HG03469 (cell line): ENCODE measurements at regions not wholly inside any gene's neighbourhood (a gene's known extent, or its start where the extent isn't known, plus 50 kb on each side); places are given as distances from the start of the nearest gene placed in this dataset.
A peak's percentile ranks its signal among the peaks of the same experiment; 100 is the strongest.

Experiments used
- ATAC-seq: cut with Tn5 transposase; IDR thresholded peaks from one replicate; pipeline ENCODE4 v1.9.1; 2021; ENCODE audit warnings: mild to moderate bottlenecking, moderate library complexity, moderate number of reproducible peaks; ENCODE audit not compliant: unreplicated experiment

GRCh38 chr7:40983111-40983510, 719.8 kb downstream of the INHBA start:
- ATAC-seq = no peak

- ATAC-seq = no peak
These were observed 723.6 kb downstream of the INHBA start for GRCh38 chr7:40979296-40979695.

- ATAC-seq = no peak
These were observed 724.8 kb downstream of the INHBA start for GRCh38 chr7:40978047-40978446.

DNA sequence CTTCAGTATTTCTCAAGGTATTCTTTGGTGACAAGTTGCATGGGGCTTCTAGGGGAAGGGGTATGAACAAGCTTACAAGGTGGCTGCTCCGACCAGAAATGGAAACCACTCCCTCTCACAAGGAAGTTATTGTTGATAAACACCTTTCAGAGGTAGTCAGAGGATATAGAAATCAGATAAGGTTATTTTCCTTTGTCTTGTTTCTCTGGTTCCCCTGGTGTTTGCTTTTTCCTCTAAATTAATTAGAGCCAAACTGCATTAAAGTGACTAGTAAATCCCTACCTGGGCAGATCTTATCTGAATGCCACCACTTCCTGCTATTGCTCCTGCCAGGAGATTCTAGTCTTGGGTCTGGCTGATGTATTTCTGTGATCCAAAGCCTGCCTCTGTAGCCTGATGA, 725.4 kb downstream of the INHBA start:
- ATAC-seq = no peak

- ATAC-seq = no peak
These were observed 730.5 kb downstream of the INHBA start for GRCh38 chr7:40972426-40972825.

GRCh38 chr7:40969641-40970040, 733.2 kb downstream of the INHBA start:
- ATAC-seq = no peak

DNA sequence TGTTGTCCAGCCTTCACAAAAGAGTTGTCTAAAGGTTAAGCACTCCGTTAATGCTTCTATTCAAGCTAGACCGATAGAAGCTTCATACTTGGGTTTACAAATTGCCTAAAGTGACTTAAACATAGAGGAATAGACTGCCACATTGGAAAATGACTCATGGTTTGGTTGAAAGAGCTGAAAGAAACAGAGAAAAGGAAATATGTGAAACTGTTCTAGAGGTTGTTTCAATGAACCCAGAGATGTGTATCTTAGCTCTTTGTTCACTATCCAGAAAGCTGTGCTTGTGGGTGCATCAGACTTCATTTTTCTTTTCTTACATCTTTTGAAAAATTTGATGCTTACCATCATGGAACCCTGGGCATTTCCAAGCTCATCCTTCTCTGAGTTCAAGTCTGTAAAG, 736.2 kb downstream of the INHBA start:
- ATAC-seq = no peak

DNA sequence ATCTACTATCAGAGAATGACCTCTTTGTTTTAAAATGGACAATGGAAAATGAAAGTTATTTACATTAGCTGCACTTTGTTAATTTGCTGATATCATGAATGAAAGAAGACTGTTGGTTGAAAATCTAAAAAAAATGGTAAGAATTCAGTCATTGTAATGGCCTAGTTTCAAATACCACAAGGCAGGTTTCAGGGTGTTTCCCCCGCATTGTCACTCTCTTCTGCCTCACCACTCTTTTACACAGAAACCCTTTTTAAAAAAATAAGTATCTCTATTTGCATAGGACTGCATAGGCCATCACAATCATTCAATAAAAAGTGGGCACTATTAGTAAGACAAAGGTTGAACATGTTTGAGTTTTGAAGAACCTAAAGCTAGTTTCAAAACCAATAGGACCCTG, 737.1 kb downstream of the INHBA start:
- peak; percentile 52 for ATAC-seq

GRCh38 chr7:40965016-40965415, 737.9 kb downstream of the INHBA start:
- no peak for ATAC-seq

GRCh38 chr7:40964610-40965009, 738.3 kb downstream of the INHBA start:
- no peak for ATAC-seq

DNA sequence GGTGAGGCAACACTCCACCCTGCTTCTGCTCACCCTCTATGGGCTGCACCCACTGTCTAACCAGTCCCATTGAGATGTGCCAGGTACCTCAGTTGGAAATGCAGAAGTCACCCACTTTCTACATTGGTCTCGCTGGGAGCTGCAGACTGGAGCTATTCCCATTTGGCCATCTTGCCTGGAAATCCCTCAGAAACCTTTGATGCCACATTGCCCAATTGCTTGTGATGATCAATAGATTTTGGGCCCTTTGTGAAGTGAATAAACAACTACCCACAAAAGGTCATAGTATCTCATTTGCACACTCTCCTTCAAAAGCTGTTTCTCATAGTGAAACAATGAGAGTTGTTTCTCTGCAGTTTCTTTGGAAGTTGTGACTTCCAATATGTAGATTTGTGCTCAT, 742.9 kb downstream of the INHBA start:
- ATAC-seq = no peak

GRCh38 chr7:40948239-40948638, 754.7 kb downstream of the INHBA start:
- ATAC-seq = no peak

- ATAC-seq = no peak
These were observed 755.3 kb downstream of the INHBA start for GRCh38 chr7:40947566-40947965.

GRCh38 chr7:40946549-40946948, 756.3 kb downstream of the INHBA start:
- no peak for ATAC-seq

- ATAC-seq = no peak
These were observed 757.1 kb downstream of the INHBA start for GRCh38 chr7:40945788-40946187.

DNA sequence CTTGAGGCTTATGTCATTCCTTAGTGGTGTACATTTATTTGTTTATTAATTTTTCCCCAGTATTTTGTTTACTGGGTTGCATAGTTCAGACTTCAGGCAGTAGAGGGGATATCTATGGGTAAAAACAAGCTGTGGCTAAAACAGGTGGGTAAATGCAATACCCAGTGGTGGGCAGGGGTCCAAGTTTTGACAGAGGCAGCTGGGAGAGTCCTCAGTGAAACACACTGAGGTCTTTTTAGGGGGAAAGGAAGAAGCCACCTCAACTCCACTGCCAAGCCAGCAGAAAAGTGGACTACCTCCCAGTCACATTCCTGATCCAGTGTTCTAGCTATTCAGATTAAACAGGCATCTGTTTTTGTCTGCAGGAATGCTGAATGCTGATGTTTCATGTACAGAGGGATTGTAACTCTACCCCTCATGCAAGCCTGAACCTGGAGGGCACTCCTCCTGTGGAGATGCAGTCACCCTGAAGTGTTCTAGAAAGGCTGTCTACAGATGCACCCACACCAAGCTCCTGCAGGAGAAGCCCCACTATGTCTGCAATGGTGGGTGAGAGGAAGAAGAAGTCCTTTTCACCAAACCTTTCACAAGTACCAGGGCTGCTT, 757.8 kb downstream of the INHBA start:
- ATAC-seq = no peak

GRCh38 chr7:40937879-40938278, 765.0 kb downstream of the INHBA start:
- no peak for ATAC-seq

DNA sequence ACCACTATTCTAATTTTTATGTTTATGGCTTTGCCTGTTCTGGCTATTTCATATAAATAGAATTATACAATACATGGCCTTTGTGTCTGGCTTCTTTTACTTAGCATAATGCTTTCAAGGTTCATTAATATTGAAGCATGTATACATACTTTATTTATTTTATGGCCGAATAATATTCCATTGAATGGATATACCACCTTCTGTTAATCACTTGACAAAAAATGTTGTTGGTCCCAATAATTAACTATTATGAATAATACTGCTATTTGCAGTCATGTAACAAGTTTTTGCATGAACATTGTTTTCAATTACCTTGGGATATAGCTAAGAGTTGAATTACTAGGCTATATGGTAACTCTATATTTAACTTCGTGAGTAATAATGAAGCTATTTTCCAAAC, 767.5 kb downstream of the INHBA start:
- no peak for ATAC-seq

DNA sequence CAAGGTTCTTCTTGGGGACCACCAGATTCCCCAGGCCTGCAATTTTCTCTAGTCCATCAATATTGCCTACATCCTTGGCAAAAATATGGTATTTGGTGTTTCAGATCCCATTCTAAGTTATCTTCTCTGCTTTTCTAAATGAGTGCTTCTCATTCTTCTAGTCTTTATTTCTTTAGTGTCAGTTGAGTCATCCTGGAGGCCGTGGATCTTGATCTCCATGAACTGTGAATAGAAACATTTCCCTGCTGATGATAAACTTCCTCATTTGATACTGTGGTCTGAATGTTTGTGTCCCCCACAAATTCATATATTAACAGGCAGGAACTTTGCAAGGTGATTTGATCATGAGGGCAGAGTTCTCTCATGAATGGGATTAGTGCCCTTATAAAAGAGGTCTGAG, 779.3 kb downstream of the INHBA start:
- no peak for ATAC-seq

DNA sequence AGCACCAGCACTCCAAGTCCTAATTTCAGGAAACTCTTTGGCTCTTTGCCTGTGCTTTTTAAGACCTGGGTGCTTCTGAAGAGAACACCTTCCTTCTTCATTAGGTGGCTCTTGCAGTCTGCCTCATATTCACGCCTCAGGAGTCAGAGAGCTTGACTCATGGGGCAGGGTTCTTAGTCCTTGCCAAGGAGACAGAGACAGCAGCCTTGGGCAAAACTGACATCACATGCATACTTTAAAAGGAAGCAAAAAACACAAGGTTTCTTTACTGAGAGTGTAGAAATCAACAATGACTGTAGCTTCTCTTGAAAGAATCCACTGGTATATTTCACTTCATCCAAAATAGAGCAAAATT, 780.6 kb downstream of the INHBA start:
- no peak for ATAC-seq

GRCh38 chr7:40921589-40922315, 781.1 kb downstream of the INHBA start:
- ATAC-seq = no peak

DNA sequence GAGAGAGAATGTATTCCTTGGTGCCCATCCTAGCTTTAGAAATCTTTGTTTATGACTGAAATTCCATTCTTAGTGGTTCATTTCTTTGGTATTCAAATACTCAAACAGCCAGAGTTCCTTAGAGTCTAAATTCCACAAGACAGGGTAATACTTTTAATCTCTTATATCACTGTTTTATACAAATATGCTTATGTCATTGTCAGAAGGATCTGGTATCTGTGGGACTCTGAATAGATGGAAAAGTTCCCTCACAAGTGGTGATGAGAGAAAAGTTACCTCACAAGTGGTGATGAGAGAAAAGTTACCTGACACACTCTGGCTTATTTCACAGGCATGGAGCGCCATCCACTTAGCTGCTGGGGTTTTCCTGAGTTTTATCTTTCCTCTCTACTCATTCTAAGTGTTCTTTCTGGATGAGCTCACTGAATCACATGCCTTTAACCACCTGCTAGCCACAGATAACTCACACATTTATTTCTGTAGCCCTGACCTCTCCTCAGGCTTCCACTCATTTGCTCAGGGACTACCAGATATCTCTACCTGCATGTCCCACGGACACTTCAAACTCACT, 784.0 kb downstream of the SUGCT start:
- ATAC-seq = no peak

- no peak for ATAC-seq
These were observed 782.0 kb downstream of the SUGCT start for GRCh38 chr7:40916813-40917212.
